Mesenchymal stem cell (in vitro differentiated cells and primary cell): ENCODE measurements at regions not wholly inside any gene's neighbourhood (a gene's known extent, or its start where the extent isn't known, plus 50 kb on each side); places are given as distances from the start of the nearest gene placed in this dataset.

Source experiments
- DNase-seq: peaks from one replicate; pipeline ENCODE4 v3.0.0-alpha.2; 2013
- H2AFZ ChIP-seq: one replicate; pipeline ENCODE4 v1.6.1; 2013; ENCODE audit warnings: low read depth, mild to moderate bottlenecking, control low read depth, inconsistent platforms, low read length, moderate library complexity
- H2AK5ac ChIP-seq: 2 replicates; pipeline ENCODE4 v1.6.1; 2013; ENCODE audit warnings: low read length, moderate library complexity, mild to moderate bottlenecking, inconsistent platforms; ENCODE audit not compliant: severe bottlenecking
- H2BK120ac ChIP-seq: one replicate; pipeline ENCODE4 v1.6.1; 2013; ENCODE audit warnings: low read depth, mild to moderate bottlenecking, inconsistent platforms, low read length, moderate library complexity
- H2BK12ac ChIP-seq, 2 experiments: one replicate each; pipeline ENCODE4 v1.6.1; 2013; ENCODE audit warnings: inconsistent platforms in 2 of 2, low read length in 2 of 2, mild to moderate bottlenecking in 2 of 2, moderate library complexity in 2 of 2, control low read depth in 1 of 2
- H2BK15ac ChIP-seq: one replicate; pipeline ENCODE4 v1.6.1; 2013; ENCODE audit warnings: mild to moderate bottlenecking, low read depth, inconsistent platforms; ENCODE audit not compliant: poor library complexity, severe bottlenecking
- H2BK5ac ChIP-seq: 2 replicates; pipeline ENCODE4 v1.6.1; 2013; ENCODE audit warnings: low read depth, mild to moderate bottlenecking, low read length, control low read depth, inconsistent platforms; ENCODE audit not compliant: poor library complexity, severe bottlenecking
- H3K14ac ChIP-seq, 2 experiments: one replicate each; pipeline ENCODE4 v1.6.1; 2013; ENCODE audit warnings: inconsistent platforms in 2 of 2, low read length in 2 of 2, control low read depth in 1 of 2, mild to moderate bottlenecking in 1 of 2, moderate library complexity in 1 of 2
- H3K18ac ChIP-seq, 2 experiments: one replicate each; pipeline ENCODE4 v1.6.1; 2013; ENCODE audit warnings: inconsistent platforms in 2 of 2, low read length in 2 of 2, control low read depth in 1 of 2, low read depth in 1 of 2, mild to moderate bottlenecking in 1 of 2
- H3K23ac ChIP-seq, 2 experiments: one replicate each; pipeline ENCODE4 v1.6.1; 2013; ENCODE audit warnings: inconsistent platforms in 2 of 2, low read length in 2 of 2, mild to moderate bottlenecking in 2 of 2, moderate library complexity in 2 of 2, control low read depth in 1 of 2
- H3K27ac ChIP-seq: 2 replicates; pipeline ENCODE4 v1.5.1; 2013; ENCODE audit warnings: mild to moderate bottlenecking, moderate library complexity, low read length, control low read depth, inconsistent platforms; ENCODE audit not compliant: poor library complexity, severe bottlenecking
- H3K27me3 ChIP-seq, 2 experiments: 2 replicates each; pipeline versions ENCODE4 v1.6.1 to v1.7.0; 2013; ENCODE audit warnings: low read length in 2 of 2, mild to moderate bottlenecking in 2 of 2, moderate library complexity in 2 of 2, control low read depth in 1 of 2, inconsistent platforms in 1 of 2; ENCODE audit not compliant: control insufficient read depth in 1 of 2, insufficient read depth in 1 of 2
- H3K36me3 ChIP-seq, 2 experiments: 2 replicates each; pipeline versions ENCODE4 v1.6.1 to v1.7.0; 2013; ENCODE audit warnings: low read length in 2 of 2, control low read depth in 1 of 2, inconsistent platforms in 1 of 2, low read depth in 1 of 2, mild to moderate bottlenecking in 1 of 2; ENCODE audit not compliant: insufficient read depth in 2 of 2, control insufficient read depth in 1 of 2
- H3K4ac ChIP-seq, 2 experiments: one replicate each; pipeline ENCODE4 v1.6.1; 2013; ENCODE audit warnings: inconsistent platforms in 2 of 2, low read length in 2 of 2, mild to moderate bottlenecking in 2 of 2, moderate library complexity in 2 of 2, control low read depth in 1 of 2, low read depth in 1 of 2
- H3K4me1 ChIP-seq: 2 replicates; pipeline ENCODE4 v1.6.1; 2013; ENCODE audit warnings: low read depth, low read length, control low read depth; ENCODE audit not compliant: control insufficient read depth, insufficient read depth
- H3K4me2 ChIP-seq: 2 replicates; pipeline ENCODE4 v1.6.1; 2013; ENCODE audit warnings: low read length, mild to moderate bottlenecking, inconsistent platforms; ENCODE audit not compliant: poor library complexity, severe bottlenecking
- H3K4me3 ChIP-seq, 2 experiments: 2 replicates each; pipeline versions ENCODE4 v1.5.1 to v1.7.0; 2013; ENCODE audit warnings: low read length in 2 of 2, mild to moderate bottlenecking in 2 of 2, control low read depth in 1 of 2, low read depth in 1 of 2; ENCODE audit not compliant: insufficient read depth in 1 of 2
- H3K79me1 ChIP-seq: replicated peaks from 2 replicates; pipeline ENCODE4 v1.6.1; 2013; ENCODE audit warnings: mild to moderate bottlenecking, control low read depth, low read length, inconsistent platforms; ENCODE audit not compliant: poor library complexity, severe bottlenecking
- H3K9ac ChIP-seq: 2 replicates; pipeline ENCODE4 v1.7.0; 2013; ENCODE audit warnings: mild to moderate bottlenecking, low read length, moderate library complexity
- H3K9me3 ChIP-seq: 2 replicates; pipeline ENCODE4 v1.7.0; 2013; ENCODE audit warnings: mild to moderate bottlenecking, low read length; ENCODE audit not compliant: control insufficient read depth
- H4K8ac ChIP-seq: one replicate; pipeline ENCODE4 v1.6.1; 2013; ENCODE audit warnings: inconsistent platforms, mild to moderate bottlenecking, low read length, moderate library complexity
- H4K91ac ChIP-seq: one replicate; pipeline ENCODE4 v1.6.1; 2013; ENCODE audit warnings: mild to moderate bottlenecking, low read length, inconsistent platforms
- WGBS: methylation state at CpG from one replicate; pipeline ENCODE4 v1.1.7; 2013; ENCODE audit warnings: mixed read lengths; 5-methylcytosine and 5-hydroxymethylcytosine counted together

DNA sequence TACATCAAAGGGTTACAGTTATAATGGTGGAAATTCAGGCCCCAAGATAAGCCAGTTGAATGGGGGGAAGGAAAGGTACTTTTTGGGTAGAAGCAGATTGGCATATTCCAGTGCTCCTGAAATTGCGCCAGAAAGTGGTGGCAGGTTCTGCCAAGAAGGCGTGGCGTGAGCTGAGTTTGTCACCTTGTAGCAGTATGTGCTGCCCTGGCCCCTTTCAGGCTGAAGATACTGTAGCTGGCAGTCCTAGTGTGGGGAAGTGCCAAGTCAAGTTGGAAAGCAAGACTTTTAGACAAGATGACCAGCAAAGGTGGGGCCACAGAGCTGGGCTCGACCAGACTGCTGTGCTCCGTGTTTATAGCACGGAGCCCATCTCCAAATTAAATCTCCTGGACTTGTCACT lies 133.6 kb upstream of the GLRA1 start:
- no peak overlapping the region for H3K18ac ChIP-seq
- H4K91ac ChIP-seq, result no peak overlapping the region
- no peak overlapping the region for H2BK120ac ChIP-seq
- no peak overlapping the region for H3K4me3 ChIP-seq
- H3K4me1 ChIP-seq, result no peaks in the 10 kb centered on the region
- H3K27me3 ChIP-seq, result no peaks in the 10 kb centered on the region
- H3K79me1 ChIP-seq, result no peaks in the 10 kb centered on the region
- no peak overlapping the region for H3K9ac ChIP-seq
- H3K4me2 ChIP-seq, result no peak overlapping the region
- H3K9me3 ChIP-seq, result no peaks in the 10 kb centered on the region
- H3K14ac ChIP-seq, result no peak overlapping the region
- DNase-seq, result no peak
- no peak overlapping the region for H4K8ac ChIP-seq
- no peak overlapping the region for H2BK15ac ChIP-seq
- no peak overlapping the region for H2BK12ac ChIP-seq
- H3K23ac ChIP-seq, result no peak overlapping the region
- H3K27ac ChIP-seq, result no peak overlapping the region
- no peak overlapping the region for H2AFZ ChIP-seq
- H3K4ac ChIP-seq, result no peak overlapping the region
- H2AK5ac ChIP-seq, result no peak overlapping the region
- H3K36me3 ChIP-seq, result no peaks in the 10 kb centered on the region
- 90% methylated on average over 6 of the region's 6 CpGs for WGBS
- no peak overlapping the region for H2BK5ac ChIP-seq

GRCh38 chr5:152056931-152057330 lies 132.3 kb upstream of the GLRA1 start:
- DNase-seq, result no peak
- WGBS, result 83% methylated on average over 7 of the region's 7 CpGs
- no peak overlapping the region for H3K4me2 ChIP-seq

GRCh38 chr5:152052470-152052869 lies 127.8 kb upstream of the GLRA1 start:
- Histone ChIP-seq H2AK5ac (no peak overlapping the region), H3K27ac (no peak overlapping the region), H2BK15ac (no peak overlapping the region), H2BK12ac (no peak overlapping the region), H3K4me2 (no peak overlapping the region), H3K79me1 (no peaks in the 10 kb centered on the region), H3K23ac (no peak overlapping the region), H3K9ac (no peak overlapping the region), H4K8ac (no peak overlapping the region), H3K14ac (no peak overlapping the region), H3K36me3 (no peaks in the 10 kb centered on the region), H3K18ac (no peak overlapping the region), H3K4ac (no peak overlapping the region), H2BK5ac (no peak overlapping the region), H3K27me3 (no peaks in the 10 kb centered on the region), H4K91ac (no peak overlapping the region), H2BK120ac (no peak overlapping the region), H3K4me1 (no peaks in the 10 kb centered on the region), H2AFZ (no peak overlapping the region), H3K4me3 (no peak overlapping the region), H3K9me3 (peaks cover 3% of the 10 kb centered on the region)
- DNase-seq, result no peak
- 46% methylated on average over 3 of the region's 3 CpGs for WGBS

More at GRCh38 chr5:152056931-152057330, 132.3 kb upstream of the GLRA1 start:
- Histone ChIP-seq H4K91ac (no peak overlapping the region), H2BK5ac (no peak overlapping the region), H3K36me3 (no peaks in the 10 kb centered on the region), H3K4me3 (no peak overlapping the region), H3K4ac (no peak overlapping the region), H2AK5ac (no peak overlapping the region), H2BK12ac (no peak overlapping the region), H3K27ac (no peak overlapping the region), H3K9ac (no peak overlapping the region), H3K14ac (no peak overlapping the region), H2BK120ac (no peak overlapping the region), H3K27me3 (no peaks in the 10 kb centered on the region), H3K9me3 (no peaks in the 10 kb centered on the region), H3K23ac (no peak overlapping the region), H3K4me1 (no peaks in the 10 kb centered on the region), H2BK15ac (no peak overlapping the region), H3K79me1 (no peaks in the 10 kb centered on the region), H3K18ac (no peak overlapping the region), H4K8ac (no peak overlapping the region), H2AFZ (no peak overlapping the region)

GRCh38 chr5:152051499-152052454 lies 127.1 kb upstream of the GLRA1 start:
- no peak overlapping the region for H3K18ac ChIP-seq
- H3K4me2 ChIP-seq, result no peak overlapping the region
- no peak overlapping the region for H2BK15ac ChIP-seq
- no peak overlapping the region for H2AK5ac ChIP-seq
- no peak overlapping the region for H3K23ac ChIP-seq
- no peak overlapping the region for H2BK12ac ChIP-seq
- no peak overlapping the region for H3K9ac ChIP-seq
- H3K14ac ChIP-seq, result no peak overlapping the region
- H3K27me3 ChIP-seq, result no peaks in the 10 kb centered on the region
- H3K9me3 ChIP-seq, result peaks cover 3% of the 10 kb centered on the region
- no peak overlapping the region for H3K27ac ChIP-seq
- H3K4me1 ChIP-seq, result no peaks in the 10 kb centered on the region
- no peak overlapping the region for H2AFZ ChIP-seq
- H3K4ac ChIP-seq, result no peak overlapping the region
- H2BK5ac ChIP-seq, result no peak overlapping the region
- WGBS, result 29% methylated on average over 10 of the region's 10 CpGs
- H4K8ac ChIP-seq, result no peak overlapping the region
- no peaks in the 10 kb centered on the region for H3K79me1 ChIP-seq
- no peak overlapping the region for H4K91ac ChIP-seq
- no peak overlapping the region for H3K4me3 ChIP-seq
- no peak for DNase-seq
- H2BK120ac ChIP-seq, result no peak overlapping the region
- no peaks in the 10 kb centered on the region for H3K36me3 ChIP-seq
